ENCODE measurements at regions not wholly inside any gene's neighbourhood (a gene's known extent, or its start where the extent isn't known, plus 50 kb on each side); places are given as distances from the start of the nearest gene placed in this dataset.

GRCh38 chr10:130489891-130490290 lies 353.7 kb downstream of the GLRX3 start:
- TF ChIP-seq CTCF (conservative IDR thresholded peaks at IDR 0.05; ENCODE audit: low read length) (no peak), EZH2phosphoT487 (IDR thresholded peaks at IDR 0.05; ENCODE audit: borderline replicate concordance, low read depth, low read length) (no peak)
